Osteocyte (in vitro differentiated cells): ENCODE measurements at regions not wholly inside any gene's neighbourhood (a gene's known extent, or its start where the extent isn't known, plus 50 kb on each side); places are given as distances from the start of the nearest gene placed in this dataset.

ENCODE experiments used
- DNase-seq: peaks from one replicate; pipeline ENCODE4 v3.0.0; 2021; ENCODE audit warnings: mixed read lengths; ENCODE audit not compliant: unreplicated experiment; ENCODE audit errors: extremely low spot score
- H3K27ac Mint-ChIP-seq: one replicate; pipeline ENCODE4 v1.8.0; 2021; ENCODE audit warnings: mild to moderate bottlenecking, mixed read lengths; ENCODE audit not compliant: unreplicated experiment
- H3K27me3 Mint-ChIP-seq: one replicate; pipeline ENCODE4 v1.8.0; 2021; ENCODE audit warnings: mixed read lengths; ENCODE audit not compliant: unreplicated experiment
- H3K36me3 Mint-ChIP-seq: one replicate; pipeline ENCODE4 v1.8.0; 2021; ENCODE audit warnings: mixed read lengths; ENCODE audit not compliant: unreplicated experiment
- H3K4me1 Mint-ChIP-seq: one replicate; pipeline ENCODE4 v1.8.0; 2021; ENCODE audit warnings: mixed read lengths; ENCODE audit not compliant: unreplicated experiment
- H3K4me3 Mint-ChIP-seq: one replicate; pipeline ENCODE4 v1.8.0; 2021; ENCODE audit warnings: mild to moderate bottlenecking, moderate library complexity, mixed read lengths; ENCODE audit not compliant: unreplicated experiment
- H3K9me3 Mint-ChIP-seq: one replicate; pipeline ENCODE4 v1.8.0; 2021; ENCODE audit warnings: mixed read lengths; ENCODE audit not compliant: unreplicated experiment
- TF ChIP-seq, protein P1 (sequence below): fragments of 200-600 bp; sonication (generic); IDR thresholded peaks from 2 replicates; pipeline ENCODE4 v1.5.0; 2021; ENCODE audit warnings: antibody characterized with exemption, mild to moderate bottlenecking, moderate library complexity

DNA sequence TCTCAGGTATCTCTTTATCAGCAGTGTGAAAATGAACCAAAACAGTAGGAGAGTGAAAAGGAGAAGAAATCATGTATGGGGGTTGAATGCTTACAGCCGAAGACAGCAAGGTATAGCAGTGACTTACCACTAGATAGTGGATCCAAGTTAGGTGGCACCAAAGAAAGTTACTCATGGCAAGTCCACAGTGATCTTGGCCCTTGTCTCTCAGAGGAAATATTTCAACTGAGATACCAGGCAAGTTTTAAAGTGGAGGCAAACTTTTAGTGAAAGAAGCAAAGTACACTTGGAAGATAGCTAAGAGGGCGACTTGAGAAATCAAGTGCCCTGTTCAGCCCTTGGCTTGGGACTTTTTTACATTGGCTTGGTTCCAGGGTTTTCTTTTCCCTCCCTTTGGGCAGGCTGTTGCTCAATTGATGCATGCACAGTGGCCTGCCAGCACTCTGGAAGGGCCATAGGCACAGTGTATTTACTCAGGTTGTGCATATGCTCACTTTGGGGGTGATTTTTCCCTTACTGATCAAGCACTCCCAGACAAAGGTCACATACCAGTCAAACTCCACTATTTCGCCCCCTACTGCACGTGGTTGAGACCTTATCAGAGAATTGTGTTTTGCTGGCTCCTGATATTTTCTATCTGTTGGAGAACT, 329.5 kb upstream of the KHDRBS2 start:
- Mint-ChIP-seq H3K27ac (no peak overlapping the region), H3K4me3 (no peak overlapping the region), H3K4me1 (no peaks in the 10 kb centered on the region), H3K36me3 (no peaks in the 10 kb centered on the region), H3K9me3 (peaks cover 41% of the 10 kb centered on the region), H3K27me3 (no peaks in the 10 kb centered on the region)
- TF ChIP-seq, protein P1, sequence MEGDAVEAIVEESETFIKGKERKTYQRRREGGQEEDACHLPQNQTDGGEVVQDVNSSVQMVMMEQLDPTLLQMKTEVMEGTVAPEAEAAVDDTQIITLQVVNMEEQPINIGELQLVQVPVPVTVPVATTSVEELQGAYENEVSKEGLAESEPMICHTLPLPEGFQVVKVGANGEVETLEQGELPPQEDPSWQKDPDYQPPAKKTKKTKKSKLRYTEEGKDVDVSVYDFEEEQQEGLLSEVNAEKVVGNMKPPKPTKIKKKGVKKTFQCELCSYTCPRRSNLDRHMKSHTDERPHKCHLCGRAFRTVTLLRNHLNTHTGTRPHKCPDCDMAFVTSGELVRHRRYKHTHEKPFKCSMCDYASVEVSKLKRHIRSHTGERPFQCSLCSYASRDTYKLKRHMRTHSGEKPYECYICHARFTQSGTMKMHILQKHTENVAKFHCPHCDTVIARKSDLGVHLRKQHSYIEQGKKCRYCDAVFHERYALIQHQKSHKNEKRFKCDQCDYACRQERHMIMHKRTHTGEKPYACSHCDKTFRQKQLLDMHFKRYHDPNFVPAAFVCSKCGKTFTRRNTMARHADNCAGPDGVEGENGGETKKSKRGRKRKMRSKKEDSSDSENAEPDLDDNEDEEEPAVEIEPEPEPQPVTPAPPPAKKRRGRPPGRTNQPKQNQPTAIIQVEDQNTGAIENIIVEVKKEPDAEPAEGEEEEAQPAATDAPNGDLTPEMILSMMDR = no peak
- no peak for DNase-seq

DNA sequence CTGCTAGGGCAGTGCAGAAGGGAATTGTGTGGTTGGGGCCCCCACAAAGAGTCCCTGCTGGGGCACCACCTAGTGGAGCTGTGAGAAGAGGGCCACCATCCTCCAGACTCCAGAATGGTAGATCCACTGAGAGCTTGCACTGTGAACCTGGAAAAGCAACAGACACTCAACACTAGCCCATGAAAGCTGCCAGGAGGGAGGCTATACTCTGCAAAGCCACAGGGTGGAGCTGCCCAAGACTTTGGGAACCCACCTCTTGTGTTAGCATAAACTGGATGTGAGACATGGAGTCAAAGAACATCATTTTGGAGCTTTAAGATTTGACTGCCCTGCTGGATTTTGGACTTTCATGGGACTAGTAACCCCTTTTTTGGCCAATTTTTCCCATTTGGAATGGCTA, 328.4 kb upstream of the KHDRBS2 start:
- no peaks in the 10 kb centered on the region for H3K36me3 Mint-ChIP-seq
- TF ChIP-seq, protein P1 = no peak
- H3K4me3 Mint-ChIP-seq = no peak overlapping the region
- peaks cover 49% of the 10 kb centered on the region for H3K9me3 Mint-ChIP-seq
- no peak for DNase-seq
- no peaks in the 10 kb centered on the region for H3K4me1 Mint-ChIP-seq
- no peak overlapping the region for H3K27ac Mint-ChIP-seq
- no peaks in the 10 kb centered on the region for H3K27me3 Mint-ChIP-seq

DNA sequence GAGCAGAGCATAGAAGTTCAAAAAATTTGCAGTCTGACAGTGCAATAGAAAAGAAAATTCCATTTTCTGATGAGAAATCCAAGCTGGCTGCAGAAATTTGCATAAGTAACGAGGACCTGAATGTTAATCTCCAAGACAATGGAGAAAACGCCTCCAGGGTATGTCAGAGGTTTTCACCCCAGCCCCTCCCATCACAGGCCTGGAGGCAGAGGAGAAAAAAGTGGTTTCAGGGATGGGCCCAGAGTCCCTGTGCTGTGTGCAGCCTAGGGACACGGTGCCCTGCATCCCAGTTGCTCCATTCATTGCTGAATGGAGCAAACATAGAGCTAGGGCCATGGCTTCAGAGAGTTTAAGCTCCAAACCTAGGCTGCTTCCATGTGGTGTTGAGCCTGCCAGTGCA, 327.9 kb upstream of the KHDRBS2 start:
- no peak for DNase-seq
- no peaks in the 10 kb centered on the region for H3K36me3 Mint-ChIP-seq
- no peaks in the 10 kb centered on the region for H3K27me3 Mint-ChIP-seq
- H3K27ac Mint-ChIP-seq = no peak overlapping the region
- TF ChIP-seq, protein P1 = no peak
- H3K9me3 Mint-ChIP-seq = peaks cover 51% of the 10 kb centered on the region
- H3K4me3 Mint-ChIP-seq = no peak overlapping the region
- H3K4me1 Mint-ChIP-seq = no peaks in the 10 kb centered on the region

DNA sequence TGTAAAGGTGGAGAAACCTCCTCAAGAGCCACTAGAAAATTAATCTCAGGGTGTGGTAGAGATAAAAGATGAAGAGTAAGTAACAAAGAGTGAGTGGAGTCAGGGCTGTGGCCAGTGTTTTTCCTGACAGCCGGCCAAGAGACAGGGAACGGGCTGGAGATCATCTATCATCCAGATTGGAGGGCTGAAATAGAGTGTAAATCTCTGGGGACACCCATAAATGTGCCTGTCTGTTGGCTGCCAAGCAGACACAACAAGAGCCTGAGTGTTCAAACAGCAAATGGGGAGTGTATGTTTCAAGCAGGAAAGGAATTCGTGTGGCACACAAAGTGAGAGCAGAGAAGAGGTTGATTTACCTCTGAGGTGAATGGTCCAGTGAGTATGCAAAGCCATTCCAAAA, 326.4 kb upstream of the KHDRBS2 start:
- DNase-seq = no peak
- TF ChIP-seq, protein P1 = no peak
- Mint-ChIP-seq H3K4me3 (no peak overlapping the region), H3K27ac (no peak overlapping the region), H3K4me1 (no peaks in the 10 kb centered on the region), H3K27me3 (no peaks in the 10 kb centered on the region), H3K9me3 (peaks cover 61% of the 10 kb centered on the region), H3K36me3 (no peaks in the 10 kb centered on the region)

DNA sequence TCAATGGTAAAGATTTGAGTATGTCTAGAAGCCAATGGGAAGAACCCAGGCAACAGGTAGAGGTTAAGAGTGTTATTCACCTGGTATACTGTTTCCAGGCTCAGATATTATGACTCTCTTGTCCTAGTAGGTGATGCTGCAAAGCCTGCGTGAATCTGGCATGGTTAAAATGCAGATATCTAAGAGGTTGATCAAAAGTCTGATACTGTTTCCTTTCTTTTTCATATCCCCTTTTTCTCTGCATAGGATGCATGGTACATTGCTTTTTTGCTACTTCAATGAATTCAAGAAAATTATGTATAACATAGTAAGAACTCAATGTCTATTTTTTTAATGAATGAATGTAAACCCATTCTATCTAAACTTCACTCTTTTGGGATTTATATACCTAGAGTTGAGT, 284.3 kb upstream of the KHDRBS2 start:
- Mint-ChIP-seq H3K9me3 (peaks cover 2% of the 10 kb centered on the region), H3K36me3 (no peaks in the 10 kb centered on the region), H3K4me1 (no peaks in the 10 kb centered on the region), H3K27me3 (no peaks in the 10 kb centered on the region), H3K4me3 (no peak overlapping the region), H3K27ac (no peak overlapping the region)
- TF ChIP-seq, protein P1 = no peak
- no peak for DNase-seq
